Osteocyte (in vitro differentiated cells): ENCODE measurements at regions not wholly inside any gene's neighbourhood (a gene's known extent, or its start where the extent isn't known, plus 50 kb on each side); places are given as distances from the start of the nearest gene placed in this dataset.

Experiments
- DNase-seq: peaks from one replicate; pipeline ENCODE4 v3.0.0; 2021; ENCODE audit warnings: mixed read lengths; ENCODE audit not compliant: unreplicated experiment; ENCODE audit errors: extremely low spot score
- H3K27ac Mint-ChIP-seq: one replicate; pipeline ENCODE4 v1.8.0; 2021; ENCODE audit warnings: mild to moderate bottlenecking, mixed read lengths; ENCODE audit not compliant: unreplicated experiment
- H3K27me3 Mint-ChIP-seq: one replicate; pipeline ENCODE4 v1.8.0; 2021; ENCODE audit warnings: mixed read lengths; ENCODE audit not compliant: unreplicated experiment
- H3K36me3 Mint-ChIP-seq: one replicate; pipeline ENCODE4 v1.8.0; 2021; ENCODE audit warnings: mixed read lengths; ENCODE audit not compliant: unreplicated experiment
- H3K4me1 Mint-ChIP-seq: one replicate; pipeline ENCODE4 v1.8.0; 2021; ENCODE audit warnings: mixed read lengths; ENCODE audit not compliant: unreplicated experiment
- H3K4me3 Mint-ChIP-seq: one replicate; pipeline ENCODE4 v1.8.0; 2021; ENCODE audit warnings: mild to moderate bottlenecking, moderate library complexity, mixed read lengths; ENCODE audit not compliant: unreplicated experiment
- H3K9me3 Mint-ChIP-seq: one replicate; pipeline ENCODE4 v1.8.0; 2021; ENCODE audit warnings: mixed read lengths; ENCODE audit not compliant: unreplicated experiment
- CTCF ChIP-seq: fragments of 200-600 bp; sonication (generic); IDR thresholded peaks from 2 replicates; pipeline ENCODE4 v1.5.0; 2021; ENCODE audit warnings: antibody characterized with exemption, mild to moderate bottlenecking, moderate library complexity

GRCh38 chr22:49564666-49565515 is 262.8 kb downstream of the BRD1 start:
- no peak overlapping the region for H3K27ac Mint-ChIP-seq
- no peaks in the 10 kb centered on the region for H3K36me3 Mint-ChIP-seq
- H3K4me1 Mint-ChIP-seq, result no peaks in the 10 kb centered on the region
- H3K4me3 Mint-ChIP-seq, result no peak overlapping the region
- no peaks in the 10 kb centered on the region for H3K9me3 Mint-ChIP-seq
- peak; percentile 75 for DNase-seq
- no peaks in the 10 kb centered on the region for H3K27me3 Mint-ChIP-seq
- no peak for TF ChIP-seq CTCF

GRCh38 chr22:49564054-49564453 is 263.6 kb downstream of the BRD1 start:
- no peaks in the 10 kb centered on the region for H3K9me3 Mint-ChIP-seq
- no peaks in the 10 kb centered on the region for H3K27me3 Mint-ChIP-seq
- H3K4me1 Mint-ChIP-seq, result no peaks in the 10 kb centered on the region
- H3K36me3 Mint-ChIP-seq, result no peaks in the 10 kb centered on the region
- no peak for TF ChIP-seq CTCF
- peak; percentile 49 for DNase-seq
- no peak overlapping the region for H3K27ac Mint-ChIP-seq
- H3K4me3 Mint-ChIP-seq, result no peak overlapping the region

- Mint-ChIP-seq H3K4me1 (no peaks in the 10 kb centered on the region), H3K4me3 (no peak overlapping the region), H3K27ac (no peak overlapping the region), H3K9me3 (no peaks in the 10 kb centered on the region), H3K27me3 (no peaks in the 10 kb centered on the region), H3K36me3 (no peaks in the 10 kb centered on the region)
- DNase-seq, result peak; percentile 6
- no peak for TF ChIP-seq CTCF
Observed at GRCh38 chr22:49562685-49563249, 264.9 kb downstream of the BRD1 start.

GRCh38 chr22:49561976-49562375 is 265.7 kb downstream of the BRD1 start:
- DNase-seq, result peak; percentile 38
- Mint-ChIP-seq H3K4me3 (no peak overlapping the region), H3K9me3 (no peaks in the 10 kb centered on the region), H3K27ac (no peak overlapping the region), H3K36me3 (no peaks in the 10 kb centered on the region), H3K4me1 (no peaks in the 10 kb centered on the region), H3K27me3 (no peaks in the 10 kb centered on the region)
- TF ChIP-seq CTCF, result no peak

- Mint-ChIP-seq H3K4me1 (no peaks in the 10 kb centered on the region), H3K9me3 (no peaks in the 10 kb centered on the region), H3K36me3 (no peaks in the 10 kb centered on the region), H3K4me3 (no peak overlapping the region), H3K27me3 (no peaks in the 10 kb centered on the region), H3K27ac (no peak overlapping the region)
- peak; percentile 60 for DNase-seq
- TF ChIP-seq CTCF, result no peak
Observed at GRCh38 chr22:49561338-49561737, 266.3 kb downstream of the BRD1 start.
